ENCODE measurements at regions not wholly inside any gene's neighbourhood (a gene's known extent, or its start where the extent isn't known, plus 50 kb on each side); places are given as distances from the start of the nearest gene placed in this dataset.

DNA sequence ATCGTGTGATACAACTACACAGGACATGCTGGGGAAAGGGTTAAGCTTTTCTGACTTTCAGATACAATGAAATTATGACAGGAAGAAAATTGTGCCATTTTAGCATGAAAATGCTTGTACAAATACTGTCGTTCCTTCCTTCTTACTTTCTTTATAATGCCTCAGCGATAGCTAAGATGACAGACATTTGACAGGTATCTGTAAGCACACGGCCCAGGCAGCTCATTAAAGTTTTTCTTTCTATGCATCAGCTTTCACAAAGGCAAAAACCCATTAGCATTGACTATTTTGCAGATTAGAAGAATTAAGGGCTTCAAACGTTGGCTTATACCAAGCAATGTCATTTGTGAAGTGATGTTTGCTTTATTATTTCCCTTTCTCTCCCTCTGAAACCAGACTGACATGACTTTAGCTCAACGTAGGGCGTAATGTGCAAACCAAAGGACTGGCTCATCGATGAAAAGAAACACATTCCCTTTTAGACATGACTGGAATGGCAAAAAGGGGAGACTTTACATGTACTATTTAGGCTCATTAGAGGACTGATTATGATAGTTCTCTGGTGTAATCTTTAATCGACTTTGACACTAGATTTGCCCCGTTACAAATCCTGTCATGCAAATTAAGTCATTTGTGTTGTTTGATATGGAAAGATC, 258.4 kb upstream of the SP8 start:
- Histone ChIP-seq H3K4me1 (ENCODE audit: control insufficient read depth in 1 of 2, insufficient read depth in 2 of 2, low read length in 2 of 2) (no peaks in the 10 kb centered on the region), H3K27me3 (ENCODE audit: control insufficient read depth in 2 of 2, insufficient read depth in 2 of 2, low read length in 2 of 2) (no peaks in the 10 kb centered on the region), H3K9ac (ENCODE audit: insufficient read depth, low read length, poor library complexity, severe bottlenecking) (no peak overlapping the region), H3K4me3 (replicated peaks in 1 of 3; ENCODE audit: low read depth in 2 of 3, low read length in 3 of 3) (no peak overlapping the region), H3K79me2 (ENCODE audit: insufficient read depth, low read length) (no peaks in the 10 kb centered on the region), H2AFZ (ENCODE audit: insufficient read depth, low read depth, low read length, poor library complexity, severe bottlenecking) (no peak overlapping the region), H3K36me3 (replicated peaks in 1 of 2; ENCODE audit: control insufficient read depth in 1 of 2, insufficient read depth in 2 of 2, low read length in 2 of 2) (no peaks in the 10 kb centered on the region), H3K4me2 (replicated peaks; ENCODE audit: extremely low read depth, low read length, poor library complexity, severe bottlenecking) (no peak overlapping the region), H4K20me1 (ENCODE audit: insufficient read depth, low read length) (no peaks in the 10 kb centered on the region), H3K9me3 (replicated peaks in 1 of 2; ENCODE audit: control insufficient read depth in 1 of 2, insufficient read depth in 1 of 2, low read length in 2 of 2) (peaks cover 0 to 3% of the 10 kb centered on the region in 2 donors), H3K27ac (ENCODE audit: low read depth in 1 of 2, low read length in 2 of 2) (no peak overlapping the region)
- intact Hi-C loops (cut with micrococcal nuclease), result no loop called here
- Mint-ChIP-seq H3K4me3 (no peak overlapping the region), H3K36me3 (no peaks in the 10 kb centered on the region), H3K27ac (no peak overlapping the region), H3K27me3 (ENCODE audit: low read depth in 3 of 3) (peaks cover 0 to 2% (median 0%) of the 10 kb centered on the region in 3 donors), H3K9me3 (peaks cover 0 to 6% (median 3%) of the 10 kb centered on the region in 7 donors), H3K4me1 (no peaks in the 10 kb centered on the region)
- TF ChIP-seq, protein P1, sequence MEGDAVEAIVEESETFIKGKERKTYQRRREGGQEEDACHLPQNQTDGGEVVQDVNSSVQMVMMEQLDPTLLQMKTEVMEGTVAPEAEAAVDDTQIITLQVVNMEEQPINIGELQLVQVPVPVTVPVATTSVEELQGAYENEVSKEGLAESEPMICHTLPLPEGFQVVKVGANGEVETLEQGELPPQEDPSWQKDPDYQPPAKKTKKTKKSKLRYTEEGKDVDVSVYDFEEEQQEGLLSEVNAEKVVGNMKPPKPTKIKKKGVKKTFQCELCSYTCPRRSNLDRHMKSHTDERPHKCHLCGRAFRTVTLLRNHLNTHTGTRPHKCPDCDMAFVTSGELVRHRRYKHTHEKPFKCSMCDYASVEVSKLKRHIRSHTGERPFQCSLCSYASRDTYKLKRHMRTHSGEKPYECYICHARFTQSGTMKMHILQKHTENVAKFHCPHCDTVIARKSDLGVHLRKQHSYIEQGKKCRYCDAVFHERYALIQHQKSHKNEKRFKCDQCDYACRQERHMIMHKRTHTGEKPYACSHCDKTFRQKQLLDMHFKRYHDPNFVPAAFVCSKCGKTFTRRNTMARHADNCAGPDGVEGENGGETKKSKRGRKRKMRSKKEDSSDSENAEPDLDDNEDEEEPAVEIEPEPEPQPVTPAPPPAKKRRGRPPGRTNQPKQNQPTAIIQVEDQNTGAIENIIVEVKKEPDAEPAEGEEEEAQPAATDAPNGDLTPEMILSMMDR (IDR thresholded peaks at IDR 0.05), result no peak
- WGBS (ENCODE audit: insufficient coverage), result 80% methylated on average over 1 of the region's 10 CpGs
- no peak for DNase-seq

- H3K4me1 ChIP-seq (ENCODE audit: control insufficient read depth in 1 of 2, insufficient read depth in 2 of 2, low read length in 2 of 2), result no peaks in the 10 kb centered on the region
- no peak overlapping the region for H2AFZ ChIP-seq (ENCODE audit: insufficient read depth, low read depth, low read length, poor library complexity, severe bottlenecking)
- Mint-ChIP-seq H3K27me3 (ENCODE audit: low read depth in 3 of 3) (no peaks in the 10 kb centered on the region), H3K4me1 (no peaks in the 10 kb centered on the region), H3K9me3 (peaks cover 0 to 6% (median 2%) of the 10 kb centered on the region in 7 donors), H3K27ac (no peak overlapping the region), H3K4me3 (no peak overlapping the region), H3K36me3 (no peaks in the 10 kb centered on the region)
- no peak overlapping the region for H3K4me2 ChIP-seq (replicated peaks; ENCODE audit: extremely low read depth, low read length, poor library complexity, severe bottlenecking)
- DNase-seq, result no peak
- TF ChIP-seq, protein P1 (IDR thresholded peaks at IDR 0.05), result no peak
- intact Hi-C loops (cut with micrococcal nuclease), result no loop called here
- no peaks in the 10 kb centered on the region for H3K79me2 ChIP-seq (ENCODE audit: insufficient read depth, low read length)
- no peak overlapping the region for H3K4me3 ChIP-seq (replicated peaks in 1 of 3; ENCODE audit: low read depth in 2 of 3, low read length in 3 of 3)
- H4K20me1 ChIP-seq (ENCODE audit: insufficient read depth, low read length), result no peaks in the 10 kb centered on the region
- no CpG with 5 or more reads among the region's 3 CpGs for WGBS (ENCODE audit: insufficient coverage)
- no peaks in the 10 kb centered on the region for H3K36me3 ChIP-seq (replicated peaks in 1 of 2; ENCODE audit: control insufficient read depth in 1 of 2, insufficient read depth in 2 of 2, low read length in 2 of 2)
- no peaks in the 10 kb centered on the region for H3K9me3 ChIP-seq (replicated peaks in 1 of 2; ENCODE audit: control insufficient read depth in 1 of 2, insufficient read depth in 1 of 2, low read length in 2 of 2)
- no peak overlapping the region for H3K27ac ChIP-seq (ENCODE audit: low read depth in 1 of 2, low read length in 2 of 2)
- no peak overlapping the region for H3K9ac ChIP-seq (ENCODE audit: insufficient read depth, low read length, poor library complexity, severe bottlenecking)
- no peaks in the 10 kb centered on the region for H3K27me3 ChIP-seq (ENCODE audit: control insufficient read depth in 2 of 2, insufficient read depth in 2 of 2, low read length in 2 of 2)
Observed at GRCh38 chr7:21051865-21052264, 265.2 kb upstream of the SP8 start.

Measured in CD14-positive monocyte (primary cell).